ENCODE measurements at regions not wholly inside any gene's neighbourhood (a gene's known extent, or its start where the extent isn't known, plus 50 kb on each side); places are given as distances from the start of the nearest gene placed in this dataset.

GRCh38 chr14:46018846-46019420, 632.6 kb downstream of the RPL10L start:
- H3K79me2 ChIP-seq (ENCODE audit: control insufficient read depth, insufficient read depth, low read length) = no peaks in the 10 kb centered on the region
- H2AFZ ChIP-seq (ENCODE audit: low read depth, low read length) = no peak overlapping the region
- DNase-seq (ENCODE audit: low read depth, low spot score) = no peak
- H3K9me1 ChIP-seq (replicated peaks; ENCODE audit: control insufficient read depth, extremely low read depth, insufficient read depth, low read length) = no peaks in the 10 kb centered on the region
- no peaks in the 10 kb centered on the region for H3K36me3 ChIP-seq (ENCODE audit: control insufficient read depth in 2 of 2, extremely low read depth in 1 of 2, insufficient read depth in 2 of 2, low read length in 2 of 2)
- H3K27ac ChIP-seq (ENCODE audit: insufficient read depth, low read depth, low read length) = no peak overlapping the region
- TF ChIP-seq CTCF (IDR thresholded peaks at IDR 0.05; ENCODE audit: extremely low read depth in 1 of 2, insufficient read depth in 1 of 2, low read depth in 1 of 2, low read length in 2 of 2) = no peak
- H3K4me3 ChIP-seq (replicated peaks in 1 of 3; ENCODE audit: insufficient read depth in 1 of 3, low read depth in 1 of 3, low read length in 3 of 3) = no peak overlapping the region
- intact Hi-C loops (cut with micrococcal nuclease) = no loop called here
- no TSS peak for BruUV-seq (replicated peaks)
- no peak overlapping the region for H3K9ac ChIP-seq (replicated peaks; ENCODE audit: extremely low read depth, insufficient read depth, low read length)
- H3K4me2 ChIP-seq (ENCODE audit: insufficient read depth, low read length) = no peak overlapping the region
- CTCF ChIA-PET = no interaction called here
- POLR2A ChIA-PET = no interaction called here
- no peaks in the 10 kb centered on the region for H3K9me3 ChIP-seq (replicated peaks; ENCODE audit: control insufficient read depth, insufficient read depth, low read length)
- H3K4me1 ChIP-seq (ENCODE audit: control insufficient read depth, extremely low read depth, insufficient read depth, low read length) = no peaks in the 10 kb centered on the region
- dilution Hi-C loops (cut with MboI; ENCODE audit: extremely low pct_ligation_motif_present, low sequenced_read_pairs) = no loop called here
- H4K20me1 ChIP-seq (replicated peaks; ENCODE audit: control insufficient read depth, extremely low read depth, insufficient read depth, low read length) = no peaks in the 10 kb centered on the region
- no peak for FAIRE-seq
- H3K27me3 ChIP-seq (ENCODE audit: control insufficient read depth in 2 of 2, insufficient read depth in 2 of 2, low read length in 2 of 2) = no peaks in the 10 kb centered on the region

- CTCF ChIA-PET = no interaction called here
- Histone ChIP-seq H3K4me1 (ENCODE audit: control insufficient read depth, extremely low read depth, insufficient read depth, low read length) (no peaks in the 10 kb centered on the region), H3K4me3 (replicated peaks in 1 of 3; ENCODE audit: insufficient read depth in 1 of 3, low read depth in 1 of 3, low read length in 3 of 3) (no peak overlapping the region), H3K9me1 (replicated peaks; ENCODE audit: control insufficient read depth, extremely low read depth, insufficient read depth, low read length) (no peaks in the 10 kb centered on the region), H2AFZ (ENCODE audit: low read depth, low read length) (no peak overlapping the region), H3K4me2 (ENCODE audit: insufficient read depth, low read length) (no peak overlapping the region), H3K36me3 (ENCODE audit: control insufficient read depth in 2 of 2, extremely low read depth in 1 of 2, insufficient read depth in 2 of 2, low read length in 2 of 2) (no peaks in the 10 kb centered on the region), H3K9ac (replicated peaks; ENCODE audit: extremely low read depth, insufficient read depth, low read length) (no peak overlapping the region), H4K20me1 (replicated peaks; ENCODE audit: control insufficient read depth, extremely low read depth, insufficient read depth, low read length) (no peaks in the 10 kb centered on the region), H3K27me3 (ENCODE audit: control insufficient read depth in 2 of 2, insufficient read depth in 2 of 2, low read length in 2 of 2) (no peaks in the 10 kb centered on the region), H3K9me3 (replicated peaks; ENCODE audit: control insufficient read depth, insufficient read depth, low read length) (no peaks in the 10 kb centered on the region), H3K27ac (ENCODE audit: insufficient read depth, low read depth, low read length) (no peak overlapping the region), H3K79me2 (ENCODE audit: control insufficient read depth, insufficient read depth, low read length) (no peaks in the 10 kb centered on the region)
- POLR2A ChIA-PET = no interaction called here
- FAIRE-seq = no peak
- DNase-seq (ENCODE audit: low read depth, low spot score) = no peak
- intact Hi-C loops (cut with micrococcal nuclease) (no loop called here), dilution Hi-C loops (cut with MboI; ENCODE audit: extremely low pct_ligation_motif_present, low sequenced_read_pairs) (no loop called here)
- TF ChIP-seq EZH2 (IDR thresholded peaks at IDR 0.05; ENCODE audit: borderline replicate concordance, low read depth, low read length, severe bottlenecking) = no peak
- BruUV-seq (replicated peaks) = no TSS peak
These were observed 643.2 kb downstream of the RPL10L start for GRCh38 chr14:46008348-46008747.

Measured in endothelial cell of umbilical vein (primary cell).